Mesothelial cell of epicardium (in vitro differentiated cells): ENCODE measurements at regions not wholly inside any gene's neighbourhood (a gene's known extent, or its start where the extent isn't known, plus 50 kb on each side); places are given as distances from the start of the nearest gene placed in this dataset.
A peak's percentile ranks its signal among the peaks of the same experiment; 100 is the strongest.

Source experiments
- DNase-seq, 2 experiments: peaks; one replicate each; pipeline ENCODE4 v3.0.0; 2021; ENCODE audit warnings: low spot score in 2 of 2; ENCODE audit not compliant: unreplicated experiment in 2 of 2
- H3K27ac Mint-ChIP-seq: 2 replicates; pipeline ENCODE4 v1.8.0; 2021; ENCODE audit warnings: mixed read lengths
- H3K27me3 Mint-ChIP-seq: 2 replicates; pipeline ENCODE4 v1.8.0; 2021; ENCODE audit warnings: low read depth, mixed read lengths
- H3K36me3 Mint-ChIP-seq: 2 replicates; pipeline ENCODE4 v1.8.0; 2021; ENCODE audit warnings: mixed read lengths
- H3K4me1 Mint-ChIP-seq: 2 replicates; pipeline ENCODE4 v1.8.0; 2021; ENCODE audit warnings: mixed read lengths
- H3K4me3 Mint-ChIP-seq: 2 replicates; pipeline ENCODE4 v1.8.0; 2021; ENCODE audit warnings: mild to moderate bottlenecking, moderate library complexity, mixed read lengths
- H3K9me3 Mint-ChIP-seq: 2 replicates; pipeline ENCODE4 v1.8.0; 2021; ENCODE audit warnings: mixed read lengths
- TF ChIP-seq, protein P1 (sequence below): fragments of 200-600 bp; sonication (generic); IDR thresholded peaks from one replicate; pipeline ENCODE4 v1.5.0; 2021; ENCODE audit warnings: antibody characterized with exemption; ENCODE audit not compliant: unreplicated experiment

DNA sequence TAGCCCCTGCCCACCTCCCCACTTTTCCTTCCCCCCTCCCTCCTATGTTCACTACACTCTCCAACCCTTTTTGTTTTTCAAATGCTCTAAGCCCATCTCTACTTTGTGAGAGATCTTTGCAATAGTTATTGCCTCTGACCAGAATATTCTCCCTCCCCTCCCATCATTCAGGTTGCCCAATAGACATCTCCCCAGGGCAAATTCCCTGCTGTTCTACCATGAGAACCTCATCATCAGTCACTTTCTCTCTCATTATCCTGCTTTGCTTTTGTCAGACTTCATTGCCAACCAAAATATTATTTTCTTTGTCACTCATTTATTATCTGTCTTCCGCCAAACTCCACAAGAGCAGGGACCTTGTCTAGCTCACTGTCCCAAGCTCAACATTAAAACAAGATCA lies 268.2 kb upstream of the PPARGC1A start:
- peaks cover 5% of the 10 kb centered on the region for H3K27me3 Mint-ChIP-seq
- DNase-seq = no peak
- TF ChIP-seq, protein P1, sequence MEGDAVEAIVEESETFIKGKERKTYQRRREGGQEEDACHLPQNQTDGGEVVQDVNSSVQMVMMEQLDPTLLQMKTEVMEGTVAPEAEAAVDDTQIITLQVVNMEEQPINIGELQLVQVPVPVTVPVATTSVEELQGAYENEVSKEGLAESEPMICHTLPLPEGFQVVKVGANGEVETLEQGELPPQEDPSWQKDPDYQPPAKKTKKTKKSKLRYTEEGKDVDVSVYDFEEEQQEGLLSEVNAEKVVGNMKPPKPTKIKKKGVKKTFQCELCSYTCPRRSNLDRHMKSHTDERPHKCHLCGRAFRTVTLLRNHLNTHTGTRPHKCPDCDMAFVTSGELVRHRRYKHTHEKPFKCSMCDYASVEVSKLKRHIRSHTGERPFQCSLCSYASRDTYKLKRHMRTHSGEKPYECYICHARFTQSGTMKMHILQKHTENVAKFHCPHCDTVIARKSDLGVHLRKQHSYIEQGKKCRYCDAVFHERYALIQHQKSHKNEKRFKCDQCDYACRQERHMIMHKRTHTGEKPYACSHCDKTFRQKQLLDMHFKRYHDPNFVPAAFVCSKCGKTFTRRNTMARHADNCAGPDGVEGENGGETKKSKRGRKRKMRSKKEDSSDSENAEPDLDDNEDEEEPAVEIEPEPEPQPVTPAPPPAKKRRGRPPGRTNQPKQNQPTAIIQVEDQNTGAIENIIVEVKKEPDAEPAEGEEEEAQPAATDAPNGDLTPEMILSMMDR = no peak
- H3K9me3 Mint-ChIP-seq = no peaks in the 10 kb centered on the region
- no peak overlapping the region for H3K4me3 Mint-ChIP-seq
- H3K4me1 Mint-ChIP-seq = peaks cover 21% of the 10 kb centered on the region
- no peaks in the 10 kb centered on the region for H3K36me3 Mint-ChIP-seq
- peak overlapping the region; percentile 2 for H3K27ac Mint-ChIP-seq

DNA sequence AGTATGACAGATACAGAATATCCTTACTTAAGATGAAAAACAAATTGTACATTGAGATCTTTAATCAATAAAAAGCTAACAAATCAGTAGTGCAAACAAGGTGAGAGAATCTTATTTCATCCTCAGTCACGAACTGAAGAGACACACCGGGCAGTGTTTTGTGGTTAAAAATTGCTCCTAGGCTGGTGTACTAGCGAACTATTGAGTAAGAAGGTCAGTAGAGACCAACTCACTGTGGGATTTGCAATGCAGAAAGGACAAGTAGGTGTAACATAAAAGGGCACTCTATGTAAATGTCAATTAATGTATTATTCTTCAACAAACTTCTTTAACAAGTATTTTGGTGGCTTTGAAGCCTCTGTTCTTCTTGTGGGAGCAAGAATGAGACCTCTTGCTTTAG lies 260.2 kb upstream of the PPARGC1A start:
- no peaks in the 10 kb centered on the region for H3K36me3 Mint-ChIP-seq
- no peaks in the 10 kb centered on the region for H3K4me1 Mint-ChIP-seq
- no peak for DNase-seq
- no peaks in the 10 kb centered on the region for H3K9me3 Mint-ChIP-seq
- no peak overlapping the region for H3K4me3 Mint-ChIP-seq
- no peak overlapping the region for H3K27ac Mint-ChIP-seq
- peaks cover 17% of the 10 kb centered on the region for H3K27me3 Mint-ChIP-seq
- TF ChIP-seq, protein P1 = no peak

DNA sequence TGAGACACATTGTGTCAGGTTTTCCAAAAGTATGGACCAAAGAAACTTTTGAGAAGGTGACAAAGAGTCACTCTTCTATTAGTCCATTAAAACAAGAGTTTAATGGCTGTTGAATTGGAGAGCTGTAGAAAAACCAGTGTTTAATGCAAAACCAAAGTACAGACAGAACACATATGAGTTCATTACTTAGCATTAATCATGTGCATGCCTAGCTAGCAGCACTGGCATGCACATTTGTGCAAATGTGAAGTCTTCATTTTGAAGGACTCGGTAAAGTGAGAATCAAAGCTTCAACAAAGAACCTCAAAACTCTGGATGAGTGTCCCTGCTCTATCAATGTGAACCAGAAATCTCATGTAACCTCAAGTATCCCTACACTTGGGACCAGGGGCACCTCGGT lies 256.3 kb upstream of the PPARGC1A start:
- H3K9me3 Mint-ChIP-seq = no peaks in the 10 kb centered on the region
- H3K4me1 Mint-ChIP-seq = peaks cover 3% of the 10 kb centered on the region
- TF ChIP-seq, protein P1 = no peak
- H3K4me3 Mint-ChIP-seq = no peak overlapping the region
- no peak overlapping the region for H3K27ac Mint-ChIP-seq
- no peak for DNase-seq
- no peaks in the 10 kb centered on the region for H3K36me3 Mint-ChIP-seq
- peaks cover 11% of the 10 kb centered on the region for H3K27me3 Mint-ChIP-seq

DNA sequence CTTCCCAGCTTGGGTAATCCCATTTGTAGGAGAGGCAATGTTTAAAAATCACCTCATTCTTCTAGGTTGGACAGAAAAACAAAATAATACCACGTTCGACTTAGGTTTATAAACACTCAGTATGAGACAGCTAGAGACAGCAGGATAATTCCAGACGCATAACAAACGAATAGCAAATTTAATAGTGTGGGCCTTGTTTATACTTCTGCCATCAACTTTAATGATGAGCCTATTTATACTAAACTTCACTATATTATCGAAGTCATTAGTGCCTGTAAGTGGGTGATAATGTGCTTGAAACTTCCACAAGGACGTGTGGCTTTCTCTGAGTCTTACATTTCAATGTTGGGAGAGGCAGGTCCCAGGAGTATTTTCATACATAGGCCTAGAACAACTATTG lies 255.7 kb upstream of the PPARGC1A start:
- no peak overlapping the region for H3K27ac Mint-ChIP-seq
- DNase-seq = no peak
- H3K27me3 Mint-ChIP-seq = peaks cover 8% of the 10 kb centered on the region
- TF ChIP-seq, protein P1 = no peak
- no peak overlapping the region for H3K4me3 Mint-ChIP-seq
- H3K4me1 Mint-ChIP-seq = peaks cover 6% of the 10 kb centered on the region
- no peaks in the 10 kb centered on the region for H3K9me3 Mint-ChIP-seq
- no peaks in the 10 kb centered on the region for H3K36me3 Mint-ChIP-seq

DNA sequence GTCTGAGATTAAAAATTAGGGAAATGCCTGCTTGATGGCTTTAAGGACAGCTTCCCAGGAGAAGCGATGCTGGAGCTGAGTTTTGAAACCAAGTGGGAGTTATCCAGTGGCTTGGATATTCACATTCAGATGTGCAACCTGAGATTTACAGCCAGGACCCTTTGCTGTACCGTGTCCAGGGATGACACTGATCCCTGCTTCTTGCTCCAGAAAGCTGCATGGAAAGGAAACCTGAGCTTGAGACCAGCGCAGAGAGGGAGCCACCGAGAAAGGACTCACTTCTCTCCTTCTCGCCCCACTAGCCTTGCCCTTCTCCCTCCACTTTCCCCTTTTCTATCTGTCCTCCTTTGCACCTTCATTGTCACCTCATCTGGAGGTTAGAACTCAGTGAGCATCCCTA lies 254.5 kb upstream of the PPARGC1A start:
- no peaks in the 10 kb centered on the region for H3K9me3 Mint-ChIP-seq
- TF ChIP-seq, protein P1 = no peak
- H3K4me1 Mint-ChIP-seq = peaks cover 11% of the 10 kb centered on the region
- H3K4me3 Mint-ChIP-seq = no peak overlapping the region
- peaks cover 3% of the 10 kb centered on the region for H3K27me3 Mint-ChIP-seq
- no peak overlapping the region for H3K27ac Mint-ChIP-seq
- H3K36me3 Mint-ChIP-seq = no peaks in the 10 kb centered on the region
- no peak for DNase-seq

DNA sequence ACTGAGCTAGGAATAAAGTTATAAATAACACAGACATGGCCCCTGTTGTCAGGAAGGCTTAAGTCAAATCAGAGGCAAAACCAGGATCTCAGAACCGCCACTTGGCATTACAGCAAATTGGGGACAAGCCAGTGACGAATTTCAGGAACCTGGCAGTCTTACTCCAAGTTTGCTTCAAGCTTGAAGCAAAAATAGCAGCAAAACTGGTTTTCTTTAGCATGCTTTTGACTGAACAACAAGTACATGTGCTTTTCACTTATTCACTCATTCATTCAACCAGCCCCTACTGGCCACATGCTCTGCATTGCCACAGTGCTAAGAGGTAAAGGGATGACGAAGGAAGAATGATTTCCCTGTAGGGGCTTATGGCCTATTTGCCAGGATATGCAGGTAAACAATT lies 253.9 kb upstream of the PPARGC1A start:
- Mint-ChIP-seq H3K9me3 (no peaks in the 10 kb centered on the region), H3K4me1 (peaks cover 11% of the 10 kb centered on the region), H3K36me3 (no peaks in the 10 kb centered on the region), H3K27me3 (peaks cover 3% of the 10 kb centered on the region), H3K4me3 (no peak overlapping the region), H3K27ac (no peak overlapping the region)
- no peak for DNase-seq
- TF ChIP-seq, protein P1 = no peak
